Keratinocyte (primary cell): ENCODE measurements at regions not wholly inside any gene's neighbourhood (a gene's known extent, or its start where the extent isn't known, plus 50 kb on each side); places are given as distances from the start of the nearest gene placed in this dataset.

Experiments used
- DNase-seq: peaks from one replicate; pipeline ENCODE4 v3.0.0-alpha.2; 2011; ENCODE audit warnings: low read depth, missing footprints, low spot score
- FAIRE-seq: peaks from 2 replicates; lab custom pipeline; 2011; peaks lifted over from hg19 to GRCh38; lab: Jason Lieb, UNC
- H2AFZ ChIP-seq: 2 replicates; pipeline ENCODE4 v1.6.0; 2012; ENCODE audit warnings: low read length, control low read depth, inconsistent platforms; ENCODE audit not compliant: control insufficient read depth
- H3K27ac ChIP-seq: 2 replicates; pipeline ENCODE4 v1.5.1; 2011; ENCODE audit warnings: low read length; ENCODE audit not compliant: control insufficient read depth, insufficient read depth
- H3K27me3 ChIP-seq: 3 replicates; pipeline ENCODE4 v1.6.0; 2011; ENCODE audit warnings: low read length; ENCODE audit not compliant: control insufficient read depth, insufficient read depth; ENCODE audit errors: extremely low read depth
- H3K36me3 ChIP-seq, 2 experiments: 2 replicates in 1 of 2; 3 replicates in 1 of 2; pipeline ENCODE4 v1.5.1; 2011; ENCODE audit warnings: low read length in 2 of 2, mild to moderate bottlenecking in 1 of 2; ENCODE audit not compliant: control insufficient read depth in 2 of 2, insufficient read depth in 2 of 2; ENCODE audit errors: extremely low read depth in 1 of 2
- H3K4me1 ChIP-seq: 3 replicates; pipeline ENCODE4 v1.5.1; 2011; ENCODE audit warnings: low read length; ENCODE audit not compliant: control insufficient read depth, insufficient read depth; ENCODE audit errors: extremely low read depth
- H3K4me2 ChIP-seq: 3 replicates; pipeline ENCODE4 v1.6.0; 2011; ENCODE audit warnings: low read depth, low read length; ENCODE audit not compliant: control insufficient read depth, insufficient read depth; ENCODE audit errors: extremely low read depth
- H3K4me3 ChIP-seq, 3 experiments: fragments of 200-600 bp in 1 of 3; sonication (generic) in 1 of 3; 2 replicates in 2 of 3; 3 replicates in 1 of 3; pipeline ENCODE4 v1.5.1; 2011 to 2016; ENCODE audit warnings: low read length in 3 of 3, mild to moderate bottlenecking in 3 of 3, control low read depth in 2 of 3, inconsistent platforms in 1 of 3, low read depth in 1 of 3, mixed read lengths in 1 of 3, mixed run types in 1 of 3, moderate library complexity in 1 of 3; ENCODE audit not compliant: control insufficient read depth in 2 of 3, insufficient read depth in 2 of 3; ENCODE audit errors: extremely low read depth in 1 of 3
- H3K79me2 ChIP-seq: 2 replicates; pipeline ENCODE4 v1.6.0; 2012; ENCODE audit warnings: low read length; ENCODE audit not compliant: control insufficient read depth, insufficient read depth
- H3K9ac ChIP-seq: 3 replicates; pipeline ENCODE4 v1.6.0; 2011; ENCODE audit warnings: low read length; ENCODE audit not compliant: control insufficient read depth, insufficient read depth; ENCODE audit errors: extremely low read depth
- H3K9me1 ChIP-seq: 3 replicates; pipeline ENCODE4 v1.6.0; 2011; ENCODE audit warnings: low read length; ENCODE audit not compliant: control insufficient read depth, insufficient read depth; ENCODE audit errors: extremely low read depth
- H3K9me3 ChIP-seq: 2 replicates; pipeline ENCODE4 v1.5.1; 2012; ENCODE audit warnings: low read depth, low read length; ENCODE audit not compliant: control insufficient read depth
- H4K20me1 ChIP-seq: 3 replicates; pipeline ENCODE4 v1.6.0; 2011; ENCODE audit warnings: low read length; ENCODE audit not compliant: control insufficient read depth, insufficient read depth; ENCODE audit errors: extremely low read depth
- CTCF ChIP-seq, 3 experiments: IDR thresholded peaks in 1 of 3; conservative IDR thresholded peaks in 1 of 3; optimal IDR thresholded peaks in 1 of 3; 2 replicates in 2 of 3; 3 replicates in 1 of 3; pipeline versions ENCODE3 to v1.5.1; 2011; ENCODE audit warnings: low read length in 3 of 3, mild to moderate bottlenecking in 3 of 3, moderate library complexity in 2 of 3, control low read depth in 1 of 3, inconsistent platforms in 1 of 3; ENCODE audit not compliant: insufficient read depth in 2 of 3; ENCODE audit errors: extremely low read depth in 1 of 3
- EZH2 ChIP-seq: IDR thresholded peaks from one replicate; pipeline ENCODE4 v1.6.1; 2012; ENCODE audit warnings: inconsistent platforms, mild to moderate bottlenecking, low read length, moderate library complexity
- dilution Hi-C: fragments of 300-500 bp; cut with MboI; formaldehyde crosslinking; loops from one replicate; pipeline ENCODE4 v1.7.0; 2020; ENCODE audit warnings: low sequenced_read_pairs; ENCODE audit not compliant: extremely low pct_ligation_motif_present

GRCh38 chr6:106856227-106856874 lies 118.2 kb downstream of the CD24 start:
- Histone ChIP-seq H3K79me2 (no peaks in the 10 kb centered on the region), H3K36me3 (peaks cover 0 to 5% of the 10 kb centered on the region in 2 experiments), H3K4me3 (no peak overlapping the region), H3K4me2 (no peak overlapping the region), H3K9me3 (peaks cover 3% of the 10 kb centered on the region), H3K4me1 (peaks cover 15% of the 10 kb centered on the region), H3K27ac (no peak overlapping the region), H3K9ac (no peak overlapping the region), H3K27me3 (no peaks in the 10 kb centered on the region), H2AFZ (no peak overlapping the region), H4K20me1 (no peaks in the 10 kb centered on the region), H3K9me1 (no peaks in the 10 kb centered on the region)
- FAIRE-seq = no peak
- TF ChIP-seq EZH2 (no peak), CTCF (optimal IDR thresholded peaks at IDR 0.05 in 1 of 3, IDR thresholded peaks at IDR 0.05 in 1 of 3, conservative IDR thresholded peaks at IDR 0.05 in 1 of 3; ENCODE audit: extremely low read depth in 1 of 3, insufficient read depth in 2 of 3, low read length in 3 of 3) (no peak)
- dilution Hi-C loops = no loop called here
- DNase-seq = no peak

GRCh38 chr6:106855117-106855516 lies 119.4 kb downstream of the CD24 start:
- H3K4me3 ChIP-seq = no peak overlapping the region
- peaks cover 15% of the 10 kb centered on the region for H3K4me1 ChIP-seq
- H3K9ac ChIP-seq = no peak overlapping the region
- no peak overlapping the region for H2AFZ ChIP-seq
- H3K27me3 ChIP-seq = no peaks in the 10 kb centered on the region
- no peak for DNase-seq
- TF ChIP-seq EZH2 (no peak), CTCF (optimal IDR thresholded peaks at IDR 0.05 in 1 of 3, IDR thresholded peaks at IDR 0.05 in 1 of 3, conservative IDR thresholded peaks at IDR 0.05 in 1 of 3; ENCODE audit: extremely low read depth in 1 of 3, insufficient read depth in 2 of 3, low read length in 3 of 3) (no peak)
- H3K79me2 ChIP-seq = no peaks in the 10 kb centered on the region
- no peaks in the 10 kb centered on the region for H4K20me1 ChIP-seq
- dilution Hi-C loops = no loop called here
- no peak overlapping the region for H3K27ac ChIP-seq
- FAIRE-seq = no peak
- no peaks in the 10 kb centered on the region for H3K9me1 ChIP-seq
- H3K36me3 ChIP-seq = peaks cover 0 to 5% of the 10 kb centered on the region in 2 experiments
- H3K9me3 ChIP-seq = peaks cover 3% of the 10 kb centered on the region
- no peak overlapping the region for H3K4me2 ChIP-seq
